ENCODE measurements at regions not wholly inside any gene's neighbourhood (a gene's known extent, or its start where the extent isn't known, plus 50 kb on each side); places are given as distances from the start of the nearest gene placed in this dataset.

- no peak for TF ChIP-seq CTCF (IDR thresholded peaks at IDR 0.05)
- no peak for TF ChIP-seq ZFX (IDR thresholded peaks at IDR 0.05; ENCODE audit: borderline replicate concordance)
Observed at GRCh38 chr14:98244966-98245569, 1026.9 kb downstream of the BCL11B start.
